HepG2 (cell line): ENCODE measurements at regions not wholly inside any gene's neighbourhood (a gene's known extent, or its start where the extent isn't known, plus 50 kb on each side); places are given as distances from the start of the nearest gene placed in this dataset.
A peak's percentile ranks its signal among the peaks of the same experiment; 100 is the strongest.

Experiments used
- CCDC6 ChIP-seq: sonication (generic); formaldehyde crosslinking; IDR thresholded peaks from 2 replicates; pipeline ENCODE4 v1.8.1; 2022; ENCODE audit warnings: mild to moderate bottlenecking, missing genetic modification reagents, moderate library complexity
- CEBPG ChIP-seq: IDR thresholded peaks from 2 replicates; pipeline ENCODE4 v1.6.1; 2016
- ESRRA ChIP-seq: sonication (generic); formaldehyde crosslinking; IDR thresholded peaks from 2 replicates; pipeline ENCODE4 v1.5.1; 2020; ENCODE audit warnings: mild to moderate bottlenecking, low read depth, missing genetic modification reagents
- ETV5 ChIP-seq: IDR thresholded peaks from 2 replicates; pipeline ENCODE4 v1.6.1; 2018; ENCODE audit warnings: missing biosample characterization, missing genetic modification reagents, inconsistent platforms, borderline replicate concordance
- FOXP1 ChIP-seq, 2 experiments: fragments of 450-650 bp in 1 of 2; IDR thresholded peaks; 2 replicates each; pipeline ENCODE4 v1.6.1; 2017 to 2018; ENCODE audit warnings: antibody characterized with exemption in 1 of 2
- GATAD2A ChIP-seq: IDR thresholded peaks from 2 replicates; pipeline ENCODE4 v1.6.1; 2016
- ISL2 ChIP-seq: sonication (generic); formaldehyde crosslinking; IDR thresholded peaks from 2 replicates; pipeline ENCODE4 v1.5.0; 2020; ENCODE audit warnings: missing genetic modification reagents
- KAT2B ChIP-seq: fragments of 150-350 bp; IDR thresholded peaks from 2 replicates; pipeline ENCODE4 v1.6.1; 2014; ENCODE audit warnings: low read depth, low read length, borderline replicate concordance
- MIER3 ChIP-seq: IDR thresholded peaks from 2 replicates; pipeline ENCODE4 v1.6.1; 2016; ENCODE audit warnings: missing compliant biosample characterization, borderline replicate concordance
- NR2F6 ChIP-seq, 2 experiments: IDR thresholded peaks; 2 replicates each; pipeline ENCODE4 v1.6.1; 2016; ENCODE audit warnings: antibody characterized with exemption in 1 of 2, mild to moderate bottlenecking in 1 of 2
- ZBTB20 ChIP-seq: sonication (generic); formaldehyde crosslinking; IDR thresholded peaks from 2 replicates; pipeline ENCODE4 v1.8.1; 2023; ENCODE audit warnings: missing genetic modification reagents, low read depth, mild to moderate bottlenecking, borderline replicate concordance
- ZIK1 ChIP-seq: sonication (generic); formaldehyde crosslinking; IDR thresholded peaks from 2 replicates; pipeline ENCODE4 v1.5.0; 2020; ENCODE audit warnings: mild to moderate bottlenecking, low read depth, missing genetic modification reagents, borderline replicate concordance
- ZNF205 ChIP-seq: IDR thresholded peaks from 2 replicates; pipeline ENCODE4 v1.6.1; 2018; ENCODE audit warnings: missing biosample characterization, missing genetic modification reagents
- ZNF230 ChIP-seq: sonication (generic); formaldehyde crosslinking; IDR thresholded peaks from 2 replicates; pipeline ENCODE4 v1.4.0; 2020; ENCODE audit warnings: mild to moderate bottlenecking, missing genetic modification reagents
- ZNF264 ChIP-seq: sonication (generic); formaldehyde crosslinking; IDR thresholded peaks from 2 replicates; pipeline ENCODE4 v1.4.0; 2020; ENCODE audit warnings: missing genetic modification reagents
- ZNF44 ChIP-seq: sonication (generic); formaldehyde crosslinking; IDR thresholded peaks from 2 replicates; pipeline ENCODE4 v1.5.1; 2020; ENCODE audit warnings: mild to moderate bottlenecking, missing genetic modification reagents
- ZNF460 ChIP-seq: sonication (generic); formaldehyde crosslinking; IDR thresholded peaks from 2 replicates; pipeline ENCODE4 v1.5.1; 2020; ENCODE audit warnings: missing genetic modification reagents, mild to moderate bottlenecking, borderline replicate concordance
- ZNF7 ChIP-seq: IDR thresholded peaks from 2 replicates; pipeline ENCODE4 v1.6.1; 2016; ENCODE audit warnings: missing biosample characterization, missing genetic modification reagents
- TF ChIP-seq, protein P1 (sequence below): sonication (generic); formaldehyde crosslinking; IDR thresholded peaks from 2 replicates; pipeline ENCODE4 v1.9.0; 2022; ENCODE audit warnings: low read depth, missing genetic modification reagents
- TF ChIP-seq, protein P2 (sequence below): sonication (generic); formaldehyde crosslinking; IDR thresholded peaks from 2 replicates; pipeline ENCODE4 v1.4.0; 2020; ENCODE audit warnings: missing genetic modification reagents, borderline replicate concordance
- TF ChIP-seq, protein P3 (sequence below): conservative IDR thresholded peaks from 2 replicates; pipeline ENCODE4 v1.6.1; 2018; ENCODE audit warnings: missing genetic modification reagents

GRCh38 chr11:122439866-122440810, 215.4 kb upstream of the UBASH3B start (continued):
- TF ChIP-seq GATAD2A (CRISPR knock-in tag) = peak; percentile 31; the same call in 1 of the 2 replicates
- TF ChIP-seq, protein P1, sequence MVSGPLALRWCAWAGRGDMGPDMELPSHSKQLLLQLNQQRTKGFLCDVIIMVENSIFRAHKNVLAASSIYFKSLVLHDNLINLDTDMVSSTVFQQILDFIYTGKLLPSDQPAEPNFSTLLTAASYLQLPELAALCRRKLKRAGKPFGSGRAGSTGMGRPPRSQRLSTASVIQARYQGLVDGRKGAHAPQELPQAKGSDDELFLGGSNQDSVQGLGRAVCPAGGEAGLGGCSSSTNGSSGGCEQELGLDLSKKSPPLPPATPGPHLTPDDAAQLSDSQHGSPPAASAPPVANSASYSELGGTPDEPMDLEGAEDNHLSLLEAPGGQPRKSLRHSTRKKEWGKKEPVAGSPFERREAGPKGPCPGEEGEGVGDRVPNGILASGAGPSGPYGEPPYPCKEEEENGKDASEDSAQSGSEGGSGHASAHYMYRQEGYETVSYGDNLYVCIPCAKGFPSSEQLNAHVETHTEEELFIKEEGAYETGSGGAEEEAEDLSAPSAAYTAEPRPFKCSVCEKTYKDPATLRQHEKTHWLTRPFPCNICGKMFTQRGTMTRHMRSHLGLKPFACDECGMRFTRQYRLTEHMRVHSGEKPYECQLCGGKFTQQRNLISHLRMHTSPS (CRISPR knock-in tag) = no peak
- TF ChIP-seq ESRRA (CRISPR knock-in tag) = peak; percentile 81
- no peak for TF ChIP-seq NR2F6 (IDR thresholded peaks at IDR 0.05)
- peak; percentile 57; the same call in 1 of the 2 replicates for TF ChIP-seq NR2F6 (CRISPR knock-in tag; IDR thresholded peaks at IDR 0.05)
- TF ChIP-seq ETV5 = no peak
- TF ChIP-seq CCDC6 (CRISPR knock-in tag) = no peak
- TF ChIP-seq ZNF205 (CRISPR knock-in tag) = peak; percentile 58; the same call in 1 of the 2 replicates
- TF ChIP-seq ZNF44 (CRISPR knock-in tag) = 0 out of 2 replicates have a peak, but pooled peaks have one; percentile 58
- peak; percentile 34; the same call in 1 of the 2 replicates for TF ChIP-seq ISL2 (CRISPR knock-in tag)
- TF ChIP-seq ZBTB20 (CRISPR knock-in tag) = no peak
- TF ChIP-seq ZNF7 (CRISPR knock-in tag) = no peak
- TF ChIP-seq ZNF460 = no peak
- peak; percentile 72 for TF ChIP-seq CEBPG (CRISPR knock-in tag)
- TF ChIP-seq MIER3 = no peak
- TF ChIP-seq, protein P2, sequence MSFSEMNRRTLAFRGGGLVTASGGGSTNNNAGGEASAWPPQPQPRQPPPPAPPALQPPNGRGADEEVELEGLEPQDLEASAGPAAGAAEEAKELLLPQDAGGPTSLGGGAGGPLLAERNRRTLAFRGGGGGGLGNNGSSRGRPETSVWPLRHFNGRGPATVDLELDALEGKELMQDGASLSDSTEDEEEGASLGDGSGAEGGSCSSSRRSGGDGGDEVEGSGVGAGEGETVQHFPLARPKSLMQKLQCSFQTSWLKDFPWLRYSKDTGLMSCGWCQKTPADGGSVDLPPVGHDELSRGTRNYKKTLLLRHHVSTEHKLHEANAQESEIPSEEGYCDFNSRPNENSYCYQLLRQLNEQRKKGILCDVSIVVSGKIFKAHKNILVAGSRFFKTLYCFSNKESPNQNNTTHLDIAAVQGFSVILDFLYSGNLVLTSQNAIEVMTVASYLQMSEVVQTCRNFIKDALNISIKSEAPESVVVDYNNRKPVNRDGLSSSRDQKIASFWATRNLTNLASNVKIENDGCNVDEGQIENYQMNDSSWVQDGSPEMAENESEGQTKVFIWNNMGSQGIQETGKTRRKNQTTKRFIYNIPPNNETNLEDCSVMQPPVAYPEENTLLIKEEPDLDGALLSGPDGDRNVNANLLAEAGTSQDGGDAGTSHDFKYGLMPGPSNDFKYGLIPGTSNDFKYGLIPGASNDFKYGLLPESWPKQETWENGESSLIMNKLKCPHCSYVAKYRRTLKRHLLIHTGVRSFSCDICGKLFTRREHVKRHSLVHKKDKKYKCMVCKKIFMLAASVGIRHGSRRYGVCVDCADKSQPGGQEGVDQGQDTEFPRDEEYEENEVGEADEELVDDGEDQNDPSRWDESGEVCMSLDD (CRISPR knock-in tag) = no peak
- no peak for TF ChIP-seq ZNF230
- TF ChIP-seq KAT2B = no peak
- no peak; the same call in 1 of the 2 replicates for TF ChIP-seq ZNF264 (CRISPR knock-in tag)
- TF ChIP-seq ZIK1 (CRISPR knock-in tag) = no peak
- TF ChIP-seq, protein P3, sequence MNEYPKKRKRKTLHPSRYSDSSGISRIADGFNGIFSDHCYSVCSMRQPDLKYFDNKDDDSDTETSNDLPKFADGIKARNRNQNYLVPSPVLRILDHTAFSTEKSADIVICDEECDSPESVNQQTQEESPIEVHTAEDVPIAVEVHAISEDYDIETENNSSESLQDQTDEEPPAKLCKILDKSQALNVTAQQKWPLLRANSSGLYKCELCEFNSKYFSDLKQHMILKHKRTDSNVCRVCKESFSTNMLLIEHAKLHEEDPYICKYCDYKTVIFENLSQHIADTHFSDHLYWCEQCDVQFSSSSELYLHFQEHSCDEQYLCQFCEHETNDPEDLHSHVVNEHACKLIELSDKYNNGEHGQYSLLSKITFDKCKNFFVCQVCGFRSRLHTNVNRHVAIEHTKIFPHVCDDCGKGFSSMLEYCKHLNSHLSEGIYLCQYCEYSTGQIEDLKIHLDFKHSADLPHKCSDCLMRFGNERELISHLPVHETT (CRISPR knock-in tag) = no peak
- no peak for TF ChIP-seq FOXP1 (IDR thresholded peaks at IDR 0.05)
- TF ChIP-seq FOXP1 (CRISPR knock-in tag; IDR thresholded peaks at IDR 0.05) = peak; percentile 48; the same call in 1 of the 2 replicates
